Mucosa of descending colon (tissue), 3 donors: ENCODE measurements at regions not wholly inside any gene's neighbourhood (a gene's known extent, or its start where the extent isn't known, plus 50 kb on each side); places are given as distances from the start of the nearest gene placed in this dataset.

Experiments used
- ATAC-seq: fragments of 200-7000 bp; cut with Tn5 transposase; one replicate; pipeline ENCODE4 v1.9.1; 2020; ENCODE audit warnings: mild to moderate bottlenecking, moderate library complexity
- DNase-seq, 3 donors: peaks; one replicate each; pipeline ENCODE4 v3.0.0-alpha.2; 2020
- H3K36me3 ChIP-seq: fragments of 200-600 bp; one replicate; pipeline ENCODE4 v1.8.0; 2021; ENCODE audit warnings: low read depth, mild to moderate bottlenecking
- H3K4me1 ChIP-seq: fragments of 200-600 bp; one replicate; pipeline ENCODE4 v1.8.0; 2021; ENCODE audit warnings: low read depth, mild to moderate bottlenecking
- H3K4me3 ChIP-seq: fragments of 200-600 bp; one replicate; pipeline ENCODE4 v1.8.0; 2021; ENCODE audit warnings: mild to moderate bottlenecking
- H3K9me3 ChIP-seq: fragments of 200-600 bp; one replicate; pipeline ENCODE4 v1.8.0; 2021; ENCODE audit warnings: mild to moderate bottlenecking
- CTCF ChIP-seq: fragments of 200-600 bp; IDR thresholded peaks from one replicate; pipeline ENCODE4 v1.8.0; 2022; ENCODE audit warnings: antibody characterized with exemption, mild to moderate bottlenecking
- intact Hi-C, 2 donors: fragments of 100-400 bp; cut with DNase I in 1 of 2; cut with micrococcal nuclease in 1 of 2; formaldehyde crosslinking; loops; one replicate each; pipeline versions ENCODE4 v1.11.0 to v1.11.1; 2022; cut with DNase I, micrococcal nuclease
- donor health status: DM: no; HTN: no; CAD: no; lungs with moderate emphysema.
- donor health status: DM: no; HTN: no; CAD: no.
- donor health status: DM: no; HTN: yes; CAD: no.

- DNase-seq (no peak), ATAC-seq (no peak)
- intact Hi-C loops = no loop called here
- H3K4me1 ChIP-seq = no peaks in the 10 kb centered on the region
- H3K9me3 ChIP-seq = no peaks in the 10 kb centered on the region
- TF ChIP-seq CTCF = no peak
- no peak overlapping the region for H3K4me3 ChIP-seq
- H3K36me3 ChIP-seq = no peaks in the 10 kb centered on the region
Observed at GRCh38 chr13:109919715-109920375, 133.5 kb upstream of the IRS2 start.

DNA sequence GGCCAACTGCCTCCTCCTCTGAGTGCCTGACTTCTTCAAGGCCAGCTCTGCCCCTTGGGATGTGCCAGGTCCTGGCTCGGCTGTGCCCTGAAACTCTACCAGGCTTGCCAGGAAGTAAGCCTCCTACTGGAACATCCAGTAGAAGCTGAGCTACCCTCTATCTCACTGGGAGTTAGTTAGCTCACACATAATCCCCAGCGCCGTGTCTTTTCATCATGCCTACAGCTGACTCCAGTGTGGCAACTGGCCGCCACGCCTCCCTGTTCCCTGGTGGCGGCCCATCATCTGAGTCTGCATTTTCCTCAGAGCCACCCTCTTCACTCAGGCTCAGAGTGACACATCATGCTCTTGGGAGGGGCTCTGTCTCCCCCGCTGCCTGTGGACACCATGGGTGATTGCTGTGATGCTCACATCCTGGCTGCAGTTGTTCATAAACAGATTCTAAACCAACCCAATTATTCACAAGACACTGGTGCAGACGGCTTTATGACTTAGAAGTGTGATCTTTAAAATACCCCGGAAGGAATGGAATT lies 131.9 kb upstream of the IRS2 start:
- no peak for TF ChIP-seq CTCF
- no peaks in the 10 kb centered on the region for H3K36me3 ChIP-seq
- intact Hi-C loops = no loop called here
- no peak for ATAC-seq
- DNase-seq = no peak
- no peak overlapping the region for H3K4me3 ChIP-seq
- no peaks in the 10 kb centered on the region for H3K4me1 ChIP-seq
- H3K9me3 ChIP-seq = no peaks in the 10 kb centered on the region

DNA sequence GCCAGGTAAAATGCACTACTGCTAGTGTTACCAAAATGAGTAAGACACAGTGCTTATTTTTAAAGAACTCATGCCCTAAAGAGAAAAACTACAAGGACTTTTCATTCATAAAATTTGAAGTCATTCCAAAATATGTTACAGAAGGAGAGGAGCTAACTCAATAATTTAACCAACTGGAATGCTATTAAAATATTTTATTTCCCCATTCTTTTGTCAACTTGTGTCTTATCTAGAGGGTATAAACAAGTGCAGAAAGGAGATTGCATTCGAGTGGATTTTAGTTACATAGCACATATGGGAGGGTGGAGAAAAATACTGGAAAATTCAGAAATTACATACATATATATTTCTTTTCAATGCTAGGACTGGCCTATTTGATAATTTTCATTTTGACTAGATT lies 131.0 kb upstream of the IRS2 start:
- TF ChIP-seq CTCF = no peak
- Histone ChIP-seq H3K9me3 (no peaks in the 10 kb centered on the region), H3K4me1 (no peaks in the 10 kb centered on the region), H3K4me3 (no peak overlapping the region), H3K36me3 (no peaks in the 10 kb centered on the region)
- DNase-seq (no peak), ATAC-seq (no peak)
- intact Hi-C loops = no loop called here

- ATAC-seq (no peak), DNase-seq (no peak)
- Histone ChIP-seq H3K36me3 (no peaks in the 10 kb centered on the region), H3K4me3 (no peak overlapping the region), H3K9me3 (peaks cover 2% of the 10 kb centered on the region), H3K4me1 (no peaks in the 10 kb centered on the region)
- intact Hi-C loops = no loop called here
- no peak for TF ChIP-seq CTCF
Observed at GRCh38 chr13:109913936-109914510, 127.6 kb upstream of the IRS2 start.

- Histone ChIP-seq H3K36me3 (no peaks in the 10 kb centered on the region), H3K4me3 (no peak overlapping the region), H3K9me3 (peaks cover 7% of the 10 kb centered on the region), H3K4me1 (no peaks in the 10 kb centered on the region)
- no peak for TF ChIP-seq CTCF
- intact Hi-C loops = no loop called here
- no peak for DNase-seq
- ATAC-seq = no peak
Observed at GRCh38 chr13:109913186-109913585, 126.8 kb upstream of the IRS2 start.
